ENCODE measurements at regions not wholly inside any gene's neighbourhood (a gene's known extent, or its start where the extent isn't known, plus 50 kb on each side); places are given as distances from the start of the nearest gene placed in this dataset.

DNA sequence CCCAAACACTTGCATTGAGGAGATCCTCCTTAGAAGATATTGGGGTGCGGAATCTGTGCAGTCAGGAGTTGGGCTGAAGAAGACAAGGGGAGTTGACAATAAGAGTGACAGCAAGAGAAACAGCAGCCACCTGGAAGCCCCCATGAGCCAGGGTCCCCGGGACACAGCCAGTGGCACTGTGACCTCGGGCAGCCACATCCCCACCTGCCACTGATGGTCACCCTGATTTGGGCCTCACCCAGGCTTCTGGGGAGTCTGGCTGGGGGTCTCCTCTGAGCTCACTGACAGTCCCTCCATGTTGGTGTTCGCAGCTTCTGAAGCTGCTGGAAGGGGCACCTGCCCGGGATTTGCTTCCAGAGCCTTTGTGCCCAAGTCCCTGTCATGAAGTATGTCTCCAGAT lies 123.5 kb downstream of the TTLL2 start:
- TF ChIP-seq, protein P1, sequence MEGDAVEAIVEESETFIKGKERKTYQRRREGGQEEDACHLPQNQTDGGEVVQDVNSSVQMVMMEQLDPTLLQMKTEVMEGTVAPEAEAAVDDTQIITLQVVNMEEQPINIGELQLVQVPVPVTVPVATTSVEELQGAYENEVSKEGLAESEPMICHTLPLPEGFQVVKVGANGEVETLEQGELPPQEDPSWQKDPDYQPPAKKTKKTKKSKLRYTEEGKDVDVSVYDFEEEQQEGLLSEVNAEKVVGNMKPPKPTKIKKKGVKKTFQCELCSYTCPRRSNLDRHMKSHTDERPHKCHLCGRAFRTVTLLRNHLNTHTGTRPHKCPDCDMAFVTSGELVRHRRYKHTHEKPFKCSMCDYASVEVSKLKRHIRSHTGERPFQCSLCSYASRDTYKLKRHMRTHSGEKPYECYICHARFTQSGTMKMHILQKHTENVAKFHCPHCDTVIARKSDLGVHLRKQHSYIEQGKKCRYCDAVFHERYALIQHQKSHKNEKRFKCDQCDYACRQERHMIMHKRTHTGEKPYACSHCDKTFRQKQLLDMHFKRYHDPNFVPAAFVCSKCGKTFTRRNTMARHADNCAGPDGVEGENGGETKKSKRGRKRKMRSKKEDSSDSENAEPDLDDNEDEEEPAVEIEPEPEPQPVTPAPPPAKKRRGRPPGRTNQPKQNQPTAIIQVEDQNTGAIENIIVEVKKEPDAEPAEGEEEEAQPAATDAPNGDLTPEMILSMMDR (IDR thresholded peaks at IDR 0.05; ENCODE audit: low read depth, low read length, poor library complexity, severe bottlenecking), result no peak
- no peak for TF ChIP-seq EZH2phosphoT487 (IDR thresholded peaks at IDR 0.05; ENCODE audit: borderline replicate concordance, low read length)

All from DOHH2 (cell line).